ENCODE measurements at regions not wholly inside any gene's neighbourhood (a gene's known extent, or its start where the extent isn't known, plus 50 kb on each side); places are given as distances from the start of the nearest gene placed in this dataset.
"Not testable (repeated sequence)": the region's sequence is repeated elsewhere in the genome, so short reads cannot be mapped to it uniquely, and the experiment has no call there.

DNA sequence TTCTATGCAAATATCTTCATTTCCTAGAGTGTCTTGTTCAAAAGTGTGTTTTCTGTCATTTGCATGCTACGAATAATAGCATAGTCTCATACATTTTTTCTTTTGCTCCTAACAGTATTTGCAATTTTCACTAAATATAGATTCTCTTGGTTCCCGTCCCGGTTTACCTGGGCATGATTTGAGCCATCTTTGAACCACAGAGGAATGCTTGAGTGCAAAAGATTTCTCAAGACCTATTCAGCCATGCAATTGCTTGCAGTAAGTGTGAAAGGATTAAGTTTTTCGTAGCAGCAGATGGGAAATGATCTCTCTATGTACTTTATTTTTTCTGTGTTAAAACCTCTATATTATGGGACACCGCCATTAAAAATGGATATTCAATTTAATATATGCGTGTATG is 733.0 kb downstream of the ZPLD1 start:
- no peak for DNase-seq

DNA sequence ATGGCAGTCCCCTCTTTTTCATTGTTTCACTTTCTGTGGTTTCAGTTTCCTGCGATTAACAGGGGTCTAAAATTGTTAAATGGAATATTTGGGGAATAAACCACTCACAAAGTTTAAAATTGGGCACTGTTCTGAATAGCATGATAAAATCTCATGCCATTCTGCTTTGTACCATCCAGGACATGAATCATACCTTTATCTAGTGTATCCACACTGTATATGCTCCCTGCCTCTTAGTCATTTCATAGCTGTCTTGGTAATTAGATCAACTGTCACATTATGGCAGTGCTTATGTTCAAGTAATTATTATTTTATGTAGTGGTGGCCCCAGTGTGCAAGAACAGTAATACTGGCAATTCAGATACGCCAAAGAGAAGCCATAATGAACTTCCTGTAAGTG is 734.5 kb downstream of the ZPLD1 start:
- no peak for DNase-seq

DNA sequence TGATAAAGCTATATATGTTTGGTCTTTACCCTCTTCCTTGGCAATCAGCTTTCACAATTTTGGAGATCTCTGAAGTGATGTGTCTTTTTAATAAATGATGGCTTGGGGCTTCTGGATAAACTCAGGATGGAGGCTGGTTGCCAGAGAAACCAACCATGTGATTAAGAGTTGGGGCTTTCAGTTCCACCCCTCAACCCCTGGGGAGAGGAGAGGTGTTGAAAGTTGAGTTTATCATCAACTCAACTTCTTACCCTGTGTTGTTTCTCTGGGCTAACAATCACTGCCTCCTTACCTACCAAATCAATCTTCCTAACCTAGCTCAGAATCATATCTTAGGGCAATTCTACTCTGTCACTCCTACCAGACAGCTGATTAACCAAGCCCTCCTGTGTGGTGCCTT is 735.8 kb downstream of the ZPLD1 start:
- no peak for DNase-seq

DNA sequence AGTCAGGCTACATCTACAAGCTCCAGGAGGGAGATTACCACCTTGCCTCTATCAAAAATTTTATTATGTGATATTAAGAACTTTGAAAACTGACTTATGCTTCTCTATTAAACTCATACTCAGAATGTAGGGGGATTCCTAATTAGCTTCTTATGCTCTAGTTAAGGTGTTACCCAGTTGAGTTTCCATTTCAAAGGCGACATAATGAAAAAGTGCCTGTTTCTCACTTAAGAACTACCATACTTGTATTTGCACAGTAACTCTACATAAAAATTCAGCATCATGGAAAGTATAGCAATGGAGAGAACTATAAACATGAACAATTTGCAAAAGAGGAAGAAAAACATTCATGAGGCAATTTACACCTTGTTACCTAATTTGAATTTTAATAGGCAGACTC is 739.1 kb downstream of the ZPLD1 start:
- DNase-seq: no peak

DNA sequence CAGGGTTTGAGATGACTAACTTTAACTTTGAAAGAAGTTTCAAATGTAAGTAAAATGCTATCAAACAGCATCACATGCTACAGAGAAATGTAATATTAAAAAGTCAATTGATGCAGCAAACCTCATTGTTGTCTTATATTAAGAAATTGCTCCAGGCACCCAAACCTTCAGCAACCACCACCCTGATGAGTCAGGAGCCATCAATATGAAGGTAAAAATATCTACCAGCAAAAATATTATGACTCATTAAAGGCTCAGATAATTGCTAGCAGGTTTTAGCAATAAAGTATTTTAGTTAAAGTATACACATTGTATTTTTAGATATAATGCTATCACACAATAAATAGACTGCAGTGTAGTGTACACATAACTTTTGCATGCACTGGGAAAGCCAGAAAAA is 746.3 kb downstream of the ZPLD1 start:
- DNase-seq: no peak

DNA sequence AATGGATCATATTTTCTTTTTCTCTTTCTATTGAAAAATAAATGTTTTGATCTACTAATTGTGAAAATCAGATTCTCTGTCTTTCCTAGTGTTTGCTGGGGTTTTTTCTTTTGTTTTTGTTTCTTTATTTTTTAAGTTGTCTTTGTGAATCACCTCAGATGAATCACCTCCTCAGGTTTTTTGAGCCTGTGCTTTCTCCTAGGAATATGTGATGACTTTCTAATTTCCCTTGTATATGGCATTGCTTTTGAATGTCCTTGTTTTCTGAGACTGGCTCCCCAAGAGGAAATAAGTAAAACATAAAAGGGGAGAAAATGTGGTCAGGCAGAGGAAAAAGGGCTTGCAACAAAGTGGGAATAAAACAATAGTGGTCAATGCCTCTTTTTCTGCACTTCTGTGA is 750.0 kb downstream of the ZPLD1 start:
- DNase-seq: no peak

DNA sequence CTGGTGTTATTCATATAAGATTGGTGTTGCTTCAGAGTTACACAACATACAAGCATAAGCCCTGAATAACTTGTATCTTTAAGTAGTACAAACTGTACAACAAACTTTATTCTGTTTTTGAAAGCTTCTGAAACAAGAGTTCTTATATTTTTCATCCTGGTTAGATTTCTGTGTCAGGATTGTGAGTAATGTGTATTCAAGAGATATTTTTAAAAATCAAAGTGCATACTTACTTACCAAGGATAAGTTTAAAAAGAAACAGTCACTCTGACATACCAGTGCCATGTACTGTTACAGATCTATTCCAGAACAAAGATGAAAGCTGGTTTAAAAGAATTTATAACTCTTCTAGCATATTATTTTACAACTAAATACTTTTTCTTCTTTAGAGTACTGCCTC is 755.1 kb downstream of the ZPLD1 start:
- no peak for DNase-seq

DNA sequence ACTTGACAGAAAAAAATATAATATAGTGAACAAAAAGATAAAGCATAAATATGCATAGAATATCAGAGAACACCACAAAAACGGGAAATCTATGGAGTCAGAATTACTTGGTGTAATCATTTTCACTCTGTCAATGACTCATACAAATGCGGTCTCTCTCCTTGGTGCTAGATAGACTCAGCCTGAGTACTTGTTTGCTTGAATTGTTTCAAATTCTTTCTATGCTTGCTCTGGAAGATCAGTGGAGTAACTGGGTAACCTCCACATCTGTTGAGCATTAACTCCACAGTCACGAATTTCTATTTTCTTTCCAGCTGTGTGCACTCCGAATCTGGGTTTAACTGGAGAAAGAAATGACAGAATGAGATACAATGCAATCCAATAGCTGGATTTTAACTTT is 760.4 kb downstream of the ZPLD1 start:
- no peak for DNase-seq

DNA sequence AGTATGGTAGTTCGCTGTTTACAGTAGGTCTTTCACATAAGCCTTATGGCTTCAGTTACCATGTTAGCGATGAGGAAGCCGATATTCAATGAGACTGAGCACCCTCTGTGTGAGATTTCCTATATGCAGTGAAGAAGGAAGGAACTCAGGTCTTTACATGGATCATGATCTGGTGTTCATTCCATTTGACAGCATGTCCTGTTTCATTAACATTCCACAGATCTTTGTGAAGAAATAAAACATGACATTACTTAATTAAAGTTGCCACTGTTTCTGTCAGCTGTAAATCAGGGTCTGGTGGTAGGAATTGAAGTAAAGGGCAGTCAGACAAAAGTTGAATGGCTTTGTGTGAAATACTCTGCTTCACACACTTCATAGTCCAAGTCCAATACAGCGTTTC is 768.6 kb downstream of the ZPLD1 start:
- no peak for DNase-seq

DNA sequence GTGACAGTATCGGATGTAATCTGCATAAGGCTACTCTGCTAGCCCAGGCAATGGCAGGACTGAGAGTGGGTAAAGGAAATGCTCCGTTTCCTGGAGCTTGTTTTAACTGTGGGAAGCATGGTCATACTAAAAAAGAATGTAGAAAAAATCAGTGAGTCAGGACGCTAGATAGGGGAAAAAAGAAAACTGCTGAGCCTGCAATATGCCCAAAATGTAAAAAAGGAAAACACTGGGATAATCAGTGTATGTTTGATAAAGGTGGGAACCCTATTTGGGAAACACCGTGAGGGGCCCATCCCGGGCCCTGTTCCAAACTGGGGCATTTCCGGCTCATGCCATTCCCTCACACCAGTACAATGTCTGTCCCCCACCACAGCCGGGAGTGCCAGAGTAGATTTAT is 775.8 kb downstream of the ZPLD1 start:
- DNase-seq: no peak

DNA sequence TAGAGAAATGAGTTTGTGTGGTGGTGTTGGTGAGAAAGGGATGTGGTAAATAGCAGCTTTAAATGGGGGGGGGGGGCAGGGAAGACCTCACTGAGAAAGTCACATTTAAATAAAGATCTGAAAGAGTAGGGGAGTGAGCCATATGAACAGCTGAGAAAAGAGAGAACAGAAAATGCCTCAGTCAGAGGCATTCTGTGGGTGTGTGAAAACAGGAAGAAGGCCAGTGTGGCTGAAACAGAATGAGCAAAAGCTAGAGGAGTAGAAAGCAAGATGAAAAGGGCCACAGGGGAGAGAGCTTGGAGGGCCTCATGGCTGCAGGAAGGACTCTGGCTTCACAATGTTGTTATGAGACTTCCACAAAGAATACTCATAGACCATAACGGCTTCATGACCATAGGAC is 783.3 kb downstream of the ZPLD1 start:
- no peak for DNase-seq

DNA sequence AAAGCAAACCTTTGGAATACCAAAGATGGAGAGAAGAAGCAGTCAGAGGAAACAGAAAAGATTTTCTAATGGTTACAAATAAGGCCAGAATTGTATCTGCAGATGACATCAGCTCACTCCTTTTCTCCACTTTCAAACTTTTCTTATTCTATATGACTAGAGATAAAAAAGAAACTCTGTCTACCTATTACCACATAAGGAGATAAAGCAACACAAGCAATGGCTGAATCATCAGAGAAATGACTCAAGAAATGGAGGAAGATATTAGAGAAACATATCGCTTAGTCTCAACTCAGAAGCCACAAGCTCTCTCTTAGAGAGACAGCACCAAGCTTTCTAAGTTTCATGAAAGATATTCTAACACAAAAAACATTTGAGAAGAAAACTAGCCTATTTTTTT is 784.0 kb downstream of the ZPLD1 start:
- DNase-seq: no peak

DNA sequence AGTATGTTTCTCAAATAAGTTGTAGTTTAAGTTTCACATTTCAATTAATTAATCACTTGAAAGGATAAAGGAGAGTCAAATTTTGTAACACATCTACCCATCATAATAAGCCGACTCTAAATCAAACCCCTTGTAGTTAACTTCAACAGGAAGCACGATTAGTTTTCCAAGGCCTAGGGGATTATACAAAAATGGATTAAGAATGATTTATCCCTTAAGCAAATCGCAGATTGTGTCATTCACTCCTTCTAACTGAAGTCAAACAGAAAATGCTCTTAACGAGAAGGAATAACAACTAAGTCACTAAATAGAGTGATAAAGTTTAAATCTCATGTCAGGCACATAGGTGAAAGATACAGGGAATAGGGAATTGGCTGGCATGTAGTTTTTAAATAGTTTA is 792.8 kb downstream of the ZPLD1 start:
- DNase-seq: no peak

DNA sequence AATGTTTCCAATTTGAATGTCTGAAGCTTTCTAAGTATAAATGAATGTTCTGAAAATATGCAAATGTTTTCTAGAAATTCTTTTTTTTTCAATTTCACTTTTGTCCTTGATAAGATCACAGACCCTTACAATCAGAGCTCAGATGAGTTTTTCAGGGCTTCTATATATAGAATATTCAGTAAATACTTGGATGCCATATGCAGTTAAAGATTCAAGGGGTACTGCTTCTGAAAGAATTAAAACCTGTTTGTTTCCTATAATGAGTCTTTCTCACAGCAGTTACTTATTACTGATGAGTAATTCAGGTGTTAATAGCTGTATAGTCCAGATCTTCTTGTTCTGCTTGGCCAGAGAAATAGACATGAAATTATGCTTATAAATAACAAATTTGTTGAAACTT is 812.6 kb downstream of the ZPLD1 start:
- no peak for DNase-seq

DNA sequence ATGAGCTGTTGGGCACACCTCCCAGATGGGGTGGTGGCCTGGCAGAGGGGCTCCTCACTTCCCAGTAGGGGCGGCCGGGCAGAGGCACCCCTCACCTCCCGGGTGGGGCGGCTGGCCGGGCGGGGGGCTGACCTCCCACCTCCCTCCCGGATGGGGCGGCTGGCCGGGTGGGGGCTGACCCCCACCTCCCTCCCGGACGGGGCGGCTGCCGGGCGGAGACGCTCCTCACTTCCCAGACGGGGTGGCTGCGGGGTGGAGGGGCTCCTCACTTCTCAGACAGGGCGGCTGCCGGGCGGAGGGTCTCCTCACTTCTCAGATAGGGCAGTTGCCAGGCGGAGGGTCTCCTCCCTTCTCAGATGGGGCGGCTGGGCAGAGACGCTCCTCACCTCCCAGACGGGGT is 820.0 kb downstream of the ZPLD1 start:
- DNase-seq: not testable (repeated sequence)

DNA sequence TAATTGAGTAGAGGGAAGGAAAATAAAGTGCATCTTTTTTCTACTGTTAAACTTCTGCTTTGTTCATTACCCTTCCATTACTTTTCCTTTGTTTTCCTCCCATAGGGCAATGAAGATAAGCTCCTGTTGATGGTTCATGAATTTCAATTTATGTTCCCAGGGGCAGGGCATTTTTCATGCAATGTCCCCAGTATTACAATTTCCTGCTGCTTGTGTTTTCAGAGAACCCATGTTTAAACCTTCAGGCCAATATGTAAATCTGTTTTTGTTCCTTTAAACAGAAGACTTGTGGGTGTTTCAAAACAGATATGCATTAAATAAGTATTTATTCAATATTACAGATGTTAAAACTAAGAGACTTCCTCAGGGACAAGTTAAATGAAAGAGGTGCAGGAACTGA is 834.5 kb downstream of the ZPLD1 start:
- no peak for DNase-seq

DNA sequence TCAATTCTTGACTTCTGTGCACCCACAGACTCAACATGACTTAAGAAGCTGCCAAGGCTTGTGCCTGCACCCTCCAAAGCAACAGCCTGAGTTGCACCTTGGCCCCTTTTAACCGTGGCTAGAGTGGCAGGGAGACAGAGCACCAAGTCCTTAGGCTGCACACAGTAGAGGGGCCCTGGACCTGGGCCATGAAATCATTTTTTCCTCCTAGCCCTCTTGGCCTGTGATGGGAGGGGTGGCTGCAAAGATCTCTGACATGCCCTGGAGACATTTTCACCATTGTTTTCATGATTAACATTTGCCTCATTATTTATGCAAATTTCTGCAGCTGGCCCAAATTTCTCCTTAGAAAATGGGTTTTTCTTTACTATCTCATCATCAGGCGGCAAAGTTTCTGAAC is 836.8 kb downstream of the ZPLD1 start:
- no peak for DNase-seq

DNA sequence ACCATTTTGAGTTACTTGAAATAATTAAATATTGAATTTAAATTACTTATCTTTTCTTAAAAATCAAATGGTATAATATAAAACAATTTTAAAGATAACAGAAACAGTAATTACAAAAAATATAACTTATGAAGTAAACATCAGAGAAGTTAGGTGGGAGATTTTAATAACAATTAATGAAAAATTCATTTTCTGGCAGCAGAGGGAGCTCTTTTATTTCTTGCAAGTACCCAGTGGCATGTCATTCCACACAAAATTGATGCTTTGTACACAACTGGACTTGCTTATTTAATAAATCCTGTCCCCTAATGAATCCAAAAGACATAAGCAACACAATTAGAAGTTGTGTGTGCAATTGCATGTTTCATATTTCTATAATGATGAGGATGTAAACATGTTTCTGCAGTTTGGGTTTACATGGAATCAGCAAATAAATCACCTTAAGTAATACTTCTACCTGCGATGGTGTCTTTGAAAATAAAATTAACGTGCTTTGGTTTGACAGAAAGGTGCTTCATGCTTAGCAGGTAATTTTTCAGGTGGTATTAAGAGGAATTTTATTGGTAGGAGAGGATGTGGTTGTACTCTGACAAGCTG is 861.3 kb downstream of the ZPLD1 start:
- peak in 1 of 56 donors; percentile 11 for DNase-seq

DNA sequence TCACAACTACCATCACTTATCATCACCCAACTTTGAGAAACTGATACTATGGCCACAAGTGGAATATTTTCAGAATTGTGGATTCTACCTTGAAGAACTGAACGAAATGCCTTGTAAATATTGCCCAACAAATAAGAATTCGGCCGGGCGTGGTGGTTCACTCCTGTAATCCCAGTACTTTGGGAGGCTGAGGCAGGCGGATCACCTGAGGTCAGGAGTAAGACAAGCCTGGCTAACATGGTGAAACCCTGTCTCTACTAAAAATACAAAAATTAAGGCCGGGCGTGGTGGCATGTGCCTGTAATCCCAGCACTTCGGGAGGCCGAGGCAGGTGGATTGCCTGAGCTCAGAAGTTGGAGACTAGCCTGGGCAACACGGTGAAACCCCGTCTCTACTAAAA is 862.7 kb downstream of the ZPLD1 start:
- not testable (repeated sequence) for DNase-seq

DNA sequence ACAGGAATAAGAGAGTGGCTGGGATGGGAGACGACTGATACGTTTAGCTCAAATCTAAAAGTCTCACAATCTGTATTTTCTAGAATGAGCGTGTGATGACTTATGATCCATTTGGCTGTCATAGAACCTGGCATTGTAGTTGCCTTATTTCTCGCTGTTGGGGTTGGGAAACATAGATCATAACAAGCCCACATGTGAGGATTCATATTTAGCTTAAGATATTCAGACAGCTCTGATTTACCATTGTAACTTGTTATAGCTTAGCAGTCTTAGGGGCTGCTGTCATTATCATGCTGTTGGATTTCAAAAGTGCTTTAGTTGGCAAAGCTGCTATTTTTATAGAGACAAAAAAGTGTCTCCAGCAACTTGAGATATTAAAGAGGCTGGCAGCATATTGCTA is 871.3 kb downstream of the ZPLD1 start:
- no peak for DNase-seq

DNA sequence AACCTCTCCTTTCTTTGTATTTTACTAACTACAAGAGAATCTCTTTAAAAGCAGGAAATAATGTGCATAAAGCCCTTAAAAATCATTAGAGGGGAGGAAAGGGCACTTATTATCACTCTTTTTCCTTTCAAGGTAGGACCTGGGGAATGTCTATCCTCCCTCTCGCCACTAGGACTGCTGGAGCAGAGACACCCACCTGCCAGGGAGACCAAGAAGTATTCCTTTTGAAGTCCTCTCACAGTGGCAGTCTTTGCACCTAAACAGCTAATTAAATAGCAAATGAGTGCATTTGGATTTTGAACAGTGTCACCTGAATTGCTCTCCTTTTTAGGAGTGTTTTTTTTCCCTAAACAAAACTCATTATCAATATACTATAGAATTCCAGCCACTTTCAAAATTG is 874.1 kb downstream of the ZPLD1 start:
- DNase-seq: no peak

DNA sequence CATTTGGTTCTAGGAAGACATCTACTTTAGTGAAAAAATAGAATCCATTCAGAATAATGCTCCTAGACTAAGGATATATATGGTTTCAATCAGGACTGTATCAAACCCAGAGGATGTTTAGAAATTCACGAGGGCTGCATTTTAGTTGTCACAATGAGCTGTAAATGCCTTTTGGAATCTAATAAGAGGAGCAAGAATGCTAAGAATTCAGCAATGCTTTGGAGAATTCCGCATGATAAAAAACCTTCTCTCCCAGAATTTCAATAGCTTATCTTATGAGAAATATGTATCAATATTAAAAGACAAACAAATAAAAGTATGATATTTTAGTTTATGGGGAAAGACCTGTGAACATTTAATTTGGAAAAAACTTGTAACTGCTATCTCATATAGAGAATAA is 885.1 kb downstream of the ZPLD1 start:
- DNase-seq: no peak

DNA sequence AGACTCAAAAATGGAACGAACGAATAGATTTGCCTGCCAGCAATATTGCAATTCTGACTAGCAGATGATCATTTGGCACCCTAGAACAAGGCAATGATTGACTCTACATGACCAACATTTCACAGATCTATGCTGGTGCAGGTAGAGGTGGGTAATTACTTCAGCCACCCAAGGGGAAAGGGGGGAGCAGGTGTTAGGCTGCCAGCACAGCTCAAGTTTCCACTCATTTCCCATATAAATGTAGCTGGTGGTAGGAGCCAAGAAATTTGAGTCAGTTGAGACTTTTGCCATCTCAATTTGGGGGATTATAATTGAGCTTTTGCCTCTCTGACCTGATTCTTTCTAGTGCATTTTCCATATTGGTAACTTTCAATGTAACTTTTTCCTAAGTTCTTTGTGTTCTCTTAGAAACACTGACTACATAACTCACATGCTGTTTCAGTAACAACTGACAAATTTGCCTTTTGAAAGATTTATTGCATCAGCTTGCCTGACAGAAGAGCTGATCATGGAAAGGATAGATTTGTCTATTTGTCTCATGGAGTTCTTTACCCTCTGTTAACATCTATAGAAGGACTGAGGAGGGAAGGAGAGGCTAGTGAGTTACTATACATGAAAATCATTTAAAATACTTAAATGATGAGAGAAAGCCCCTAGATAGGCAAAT is 902.5 kb downstream of the ZPLD1 start:
- DNase-seq: no peak

DNA sequence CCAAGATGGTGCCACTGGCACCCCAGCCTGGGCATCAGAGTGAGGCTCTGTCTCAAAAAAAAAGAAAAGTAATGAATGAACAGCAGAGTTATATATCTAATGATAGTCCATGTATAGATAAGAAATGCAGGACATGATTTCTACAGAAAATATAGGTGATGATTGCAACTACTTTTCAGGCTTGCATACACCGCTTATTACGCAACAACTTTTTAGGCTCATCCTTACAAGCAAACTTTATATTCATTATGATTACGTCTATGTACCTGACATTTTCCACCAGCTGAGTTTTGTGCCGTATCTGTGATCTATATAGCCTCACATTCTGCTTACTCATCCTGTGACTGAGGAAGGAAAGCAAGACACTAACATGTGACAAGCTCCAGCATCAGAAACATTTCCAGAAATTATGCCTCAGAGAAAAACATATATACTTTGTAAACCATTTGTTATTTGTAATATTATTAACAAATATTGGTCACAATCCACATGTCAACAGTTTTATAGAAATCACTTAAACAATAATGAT is 906.3 kb downstream of the ZPLD1 start:
- DNase-seq: no peak

Data from amygdala (tissue), 56 donors.